Peyer's patch (tissue), 4 donors: ENCODE measurements at regions not wholly inside any gene's neighbourhood (a gene's known extent, or its start where the extent isn't known, plus 50 kb on each side); places are given as distances from the start of the nearest gene placed in this dataset.

Experiments
- DNase-seq, 3 donors: peaks; one replicate each; pipeline ENCODE4 v3.0.0-alpha.2; 2017 to 2019
- H3K27ac ChIP-seq, 4 donors: fragments of 200-600 bp; sonication (generic); one replicate each; pipeline ENCODE4 v1.5.1; 2016 to 2019
- H3K27me3 ChIP-seq, 2 donors: fragments of 200-600 bp; sonication (generic); one replicate each; pipeline ENCODE4 v1.5.1; 2019
- H3K36me3 ChIP-seq, 3 donors: fragments of 200-600 bp; sonication (generic); one replicate each; pipeline ENCODE4 v1.5.1; 2016 to 2019
- H3K4me1 ChIP-seq, 4 donors: fragments of 200-600 bp; sonication (generic); one replicate each; pipeline ENCODE4 v1.5.1; 2016 to 2019
- H3K4me3 ChIP-seq, 4 donors: fragments of 200-600 bp; sonication (generic); 1 replicate in 3 of 4; 2 replicates in 1 of 4; pipeline ENCODE4 v1.5.1; 2016 to 2019; ENCODE audit warnings: mild to moderate bottlenecking in 1 of 4
- H3K9me3 ChIP-seq, 4 donors: fragments of 200-600 bp; sonication (generic); one replicate each; pipeline ENCODE4 v1.5.1; 2016 to 2019; ENCODE audit warnings: mild to moderate bottlenecking in 1 of 4
- CTCF ChIP-seq, 6 experiments: fragments of 450-650 bp in 4 of 6; fragments of 200-600 bp in 2 of 6; sonication (generic) in 1 of 6; IDR thresholded peaks; one replicate each; pipeline ENCODE4 v1.5.1; 2017 to 2019; ENCODE audit warnings: antibody characterized with exemption in 6 of 6, mild to moderate bottlenecking in 3 of 6, moderate library complexity in 1 of 6
- POLR2A ChIP-seq, 2 donors: fragments of 450-650 bp; IDR thresholded peaks; one replicate each; pipeline ENCODE4 v1.5.1; 2017; ENCODE audit warnings: antibody characterized with exemption in 2 of 2, mild to moderate bottlenecking in 2 of 2, moderate library complexity in 2 of 2

GRCh38 chr4:181078196-181078595, 1165.0 kb upstream of the TENM3 start:
- DNase-seq, result no peak
- H3K4me1 ChIP-seq, result no peaks in the 10 kb centered on the region
- H3K27ac ChIP-seq, result no peak overlapping the region
- no peak overlapping the region for H3K4me3 ChIP-seq
- H3K9me3 ChIP-seq, result no peaks in the 10 kb centered on the region
- no peaks in the 10 kb centered on the region for H3K27me3 ChIP-seq
- TF ChIP-seq POLR2A (IDR thresholded peaks at IDR 0.05) (no peak), CTCF (IDR thresholded peaks at IDR 0.05) (no peak)
- no peaks in the 10 kb centered on the region for H3K36me3 ChIP-seq

- no peak overlapping the region for H3K4me3 ChIP-seq
- H3K9me3 ChIP-seq, result no peaks in the 10 kb centered on the region
- no peak for DNase-seq
- no peaks in the 10 kb centered on the region for H3K27me3 ChIP-seq
- no peaks in the 10 kb centered on the region for H3K4me1 ChIP-seq
- H3K36me3 ChIP-seq, result no peaks in the 10 kb centered on the region
- no peak overlapping the region for H3K27ac ChIP-seq
- no peak for TF ChIP-seq POLR2A (IDR thresholded peaks at IDR 0.05)
- TF ChIP-seq CTCF (IDR thresholded peaks at IDR 0.05), result no peak
Measured at GRCh38 chr4:181083757-181084361, 1159.3 kb upstream of the TENM3 start.

GRCh38 chr4:181085557-181085956, 1157.6 kb upstream of the TENM3 start:
- Histone ChIP-seq H3K4me1 (no peaks in the 10 kb centered on the region), H3K27me3 (no peaks in the 10 kb centered on the region), H3K9me3 (no peaks in the 10 kb centered on the region), H3K27ac (no peak overlapping the region), H3K4me3 (no peak overlapping the region), H3K36me3 (no peaks in the 10 kb centered on the region)
- no peak for DNase-seq
- TF ChIP-seq POLR2A (IDR thresholded peaks at IDR 0.05), result no peak
- no peak for TF ChIP-seq CTCF (IDR thresholded peaks at IDR 0.05)

GRCh38 chr4:181105487-181105886, 1137.7 kb upstream of the TENM3 start:
- H3K27ac ChIP-seq, result no peak overlapping the region
- DNase-seq, result no peak
- no peaks in the 10 kb centered on the region for H3K36me3 ChIP-seq
- H3K27me3 ChIP-seq, result no peaks in the 10 kb centered on the region
- no peak overlapping the region for H3K4me3 ChIP-seq
- no peaks in the 10 kb centered on the region for H3K4me1 ChIP-seq
- no peaks in the 10 kb centered on the region for H3K9me3 ChIP-seq
- TF ChIP-seq POLR2A (IDR thresholded peaks at IDR 0.05), result no peak
- no peak for TF ChIP-seq CTCF (IDR thresholded peaks at IDR 0.05)

- Histone ChIP-seq H3K36me3 (no peaks in the 10 kb centered on the region), H3K27ac (no peak overlapping the region), H3K4me1 (no peaks in the 10 kb centered on the region), H3K9me3 (no peaks in the 10 kb centered on the region), H3K27me3 (no peaks in the 10 kb centered on the region), H3K4me3 (no peak overlapping the region)
- no peak for DNase-seq
- no peak for TF ChIP-seq POLR2A (IDR thresholded peaks at IDR 0.05)
- no peak for TF ChIP-seq CTCF (IDR thresholded peaks at IDR 0.05)
Measured at GRCh38 chr4:181106398-181106797, 1136.8 kb upstream of the TENM3 start.

- no peaks in the 10 kb centered on the region for H3K4me1 ChIP-seq
- no peak for DNase-seq
- H3K27ac ChIP-seq, result no peak overlapping the region
- H3K27me3 ChIP-seq, result no peaks in the 10 kb centered on the region
- H3K36me3 ChIP-seq, result no peaks in the 10 kb centered on the region
- no peak for TF ChIP-seq CTCF (IDR thresholded peaks at IDR 0.05)
- TF ChIP-seq POLR2A (IDR thresholded peaks at IDR 0.05), result no peak
- no peaks in the 10 kb centered on the region for H3K9me3 ChIP-seq
- H3K4me3 ChIP-seq, result no peak overlapping the region
Measured at GRCh38 chr4:181108237-181108636, 1135.0 kb upstream of the TENM3 start.
